BJ (cell line): ENCODE measurements at regions not wholly inside any gene's neighbourhood (a gene's known extent, or its start where the extent isn't known, plus 50 kb on each side); places are given as distances from the start of the nearest gene placed in this dataset.

Experiments used
- CTCF ChIA-PET: fragments of 350-600 bp; formaldehyde crosslinking; extraction: SDS; loops from one replicate; lab custom pipeline; 2021; ENCODE audit warnings: antibody characterized with exemption, inconsistent platforms; lab: Yijun Ruan, JAX
- POLR2A ChIA-PET: fragments of 300-600 bp; sonication (Branson Sonifier 250); formaldehyde crosslinking; extraction: SDS; loops from one replicate; lab custom pipeline; 2021; ENCODE audit warnings: antibody characterized with exemption; lab: Charles Lee
- DNase-seq: peaks from one replicate; pipeline ENCODE4 v3.0.0-alpha.2; 2011; ENCODE audit warnings: low read depth
- H3K27me3 ChIP-seq: 2 replicates; pipeline ENCODE4 v1.6.0; 2011; ENCODE audit warnings: low read length; ENCODE audit not compliant: control insufficient read depth, insufficient read depth
- H3K36me3 ChIP-seq: 2 replicates; pipeline ENCODE4 v1.5.1; 2011; ENCODE audit warnings: low read length; ENCODE audit not compliant: control insufficient read depth, insufficient read depth
- H3K4me3 ChIP-seq: 2 replicates; pipeline ENCODE4 v1.5.1; 2011; ENCODE audit warnings: low read depth, mild to moderate bottlenecking, control low read depth, low read length
- TF ChIP-seq, protein P1 (sequence below): IDR thresholded peaks from 2 replicates; pipeline ENCODE4 v1.5.1; 2011; ENCODE audit warnings: low read depth, mild to moderate bottlenecking, control low read depth, inconsistent platforms, low read length, moderate library complexity; ENCODE audit not compliant: insufficient read depth

DNA sequence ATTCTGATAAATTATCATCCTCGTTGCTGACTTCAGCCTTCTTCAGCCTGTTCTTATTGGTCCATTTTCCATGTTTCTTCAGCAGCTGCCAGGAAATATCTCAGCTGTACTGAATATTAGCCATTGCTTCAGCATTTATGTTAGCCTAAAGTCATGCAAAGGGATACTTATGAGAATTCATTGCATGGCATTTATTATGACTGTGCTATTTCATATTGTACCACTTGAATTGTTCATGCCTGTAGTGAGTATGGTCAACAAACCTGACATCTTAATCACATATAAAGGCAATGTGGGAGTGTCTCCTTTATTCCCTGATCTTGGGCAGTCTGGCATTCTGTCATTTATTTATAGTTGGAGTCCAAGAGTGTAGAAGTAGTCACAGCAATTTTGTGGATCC, 193.4 kb upstream of the SLC35B3 start:
- H3K27me3 ChIP-seq, result no peaks in the 10 kb centered on the region
- CTCF ChIA-PET, result no interaction called here
- TF ChIP-seq, protein P1, sequence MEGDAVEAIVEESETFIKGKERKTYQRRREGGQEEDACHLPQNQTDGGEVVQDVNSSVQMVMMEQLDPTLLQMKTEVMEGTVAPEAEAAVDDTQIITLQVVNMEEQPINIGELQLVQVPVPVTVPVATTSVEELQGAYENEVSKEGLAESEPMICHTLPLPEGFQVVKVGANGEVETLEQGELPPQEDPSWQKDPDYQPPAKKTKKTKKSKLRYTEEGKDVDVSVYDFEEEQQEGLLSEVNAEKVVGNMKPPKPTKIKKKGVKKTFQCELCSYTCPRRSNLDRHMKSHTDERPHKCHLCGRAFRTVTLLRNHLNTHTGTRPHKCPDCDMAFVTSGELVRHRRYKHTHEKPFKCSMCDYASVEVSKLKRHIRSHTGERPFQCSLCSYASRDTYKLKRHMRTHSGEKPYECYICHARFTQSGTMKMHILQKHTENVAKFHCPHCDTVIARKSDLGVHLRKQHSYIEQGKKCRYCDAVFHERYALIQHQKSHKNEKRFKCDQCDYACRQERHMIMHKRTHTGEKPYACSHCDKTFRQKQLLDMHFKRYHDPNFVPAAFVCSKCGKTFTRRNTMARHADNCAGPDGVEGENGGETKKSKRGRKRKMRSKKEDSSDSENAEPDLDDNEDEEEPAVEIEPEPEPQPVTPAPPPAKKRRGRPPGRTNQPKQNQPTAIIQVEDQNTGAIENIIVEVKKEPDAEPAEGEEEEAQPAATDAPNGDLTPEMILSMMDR, result no peak

DNA sequence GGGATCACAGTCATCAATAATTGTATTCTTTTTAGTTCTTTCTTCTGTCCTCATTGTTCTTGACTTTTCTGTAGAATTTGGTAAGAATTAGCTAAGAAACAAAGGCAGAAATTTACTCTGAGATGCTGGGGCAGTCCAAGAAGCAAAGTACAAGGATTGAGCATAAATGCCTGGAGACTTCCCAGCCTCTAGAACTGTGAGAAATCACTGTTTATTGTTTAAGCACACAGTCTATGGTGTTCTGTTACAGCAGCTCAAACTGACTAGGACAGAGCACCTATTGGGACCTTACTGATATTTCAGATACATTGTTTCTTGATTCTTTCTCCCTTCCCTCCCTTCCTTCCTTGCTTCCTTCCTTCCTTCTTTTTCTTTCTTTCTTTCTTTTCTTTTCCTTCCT, 192.7 kb upstream of the SLC35B3 start:
- H3K27me3 ChIP-seq, result no peaks in the 10 kb centered on the region
- H3K4me3 ChIP-seq, result no peak overlapping the region
- CTCF ChIA-PET, result no interaction called here
- TF ChIP-seq, protein P1, result no peak
- DNase-seq, result no peak
- POLR2A ChIA-PET, result no interaction called here
- H3K36me3 ChIP-seq, result no peaks in the 10 kb centered on the region

More for the DNA sequence above, 193.4 kb upstream of the SLC35B3 start:
- no peak for DNase-seq
- POLR2A ChIA-PET, result no interaction called here
- Histone ChIP-seq H3K36me3 (no peaks in the 10 kb centered on the region), H3K4me3 (no peak overlapping the region)

DNA sequence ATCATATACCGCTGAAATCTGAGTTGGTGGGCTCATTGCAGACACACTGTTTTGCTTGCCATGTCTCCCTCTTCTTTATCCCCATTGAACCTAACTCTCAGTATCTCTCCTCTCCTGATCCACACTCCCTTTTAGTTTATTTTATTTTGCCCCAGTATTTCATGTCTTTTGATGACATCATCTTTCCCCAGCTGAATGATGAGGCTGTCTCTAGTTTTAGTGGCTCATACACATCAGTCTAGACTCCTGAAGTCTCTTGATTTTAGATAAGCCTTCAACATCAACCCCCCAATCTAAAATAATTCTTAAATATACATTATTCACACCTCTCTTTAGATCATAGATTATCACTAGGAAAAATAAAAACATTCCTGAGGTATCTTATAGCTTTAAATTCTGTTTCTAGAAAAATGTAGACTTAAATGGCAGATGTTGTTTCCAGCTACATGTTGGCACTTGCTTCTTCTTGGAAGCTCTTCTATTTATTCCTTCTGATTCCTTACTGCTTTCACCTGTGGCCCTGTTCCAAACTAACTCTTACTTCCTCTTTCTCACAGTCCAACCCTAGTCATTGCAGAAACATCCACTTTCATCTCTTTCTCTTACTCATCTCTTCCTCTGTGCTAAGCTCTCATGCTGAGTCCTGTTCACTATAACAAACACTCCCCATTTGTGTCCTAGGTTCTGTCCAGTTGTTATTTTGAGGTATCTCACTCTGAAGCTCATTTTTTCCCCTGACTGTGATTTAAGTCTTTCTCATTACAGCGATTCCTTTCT, 191.9 kb upstream of the SLC35B3 start:
- Histone ChIP-seq H3K36me3 (no peaks in the 10 kb centered on the region), H3K4me3 (no peak overlapping the region), H3K27me3 (no peaks in the 10 kb centered on the region)
- ChIA-PET CTCF (no interaction called here), POLR2A (no interaction called here)
- TF ChIP-seq, protein P1, result no peak
- peak; percentile 6 for DNase-seq

DNA sequence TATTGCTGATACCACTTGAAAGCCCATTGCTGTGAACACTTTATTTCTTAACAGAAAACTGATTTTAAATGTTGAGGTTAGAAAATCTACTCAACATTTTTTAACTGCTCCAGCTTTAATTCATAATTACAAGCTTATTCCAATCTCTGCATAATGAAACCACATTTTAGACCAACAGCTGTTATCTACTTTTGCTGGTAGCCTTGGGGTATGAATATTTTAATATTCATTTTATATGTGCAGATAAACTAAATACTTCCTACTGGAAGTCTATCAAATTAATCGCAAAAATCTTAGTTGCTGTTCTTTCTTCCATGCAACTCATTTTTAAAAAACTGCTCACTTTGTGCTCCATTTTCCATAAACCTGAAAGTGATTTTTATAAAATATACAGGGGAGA, 189.3 kb upstream of the SLC35B3 start:
- no peaks in the 10 kb centered on the region for H3K27me3 ChIP-seq
- POLR2A ChIA-PET, result no interaction called here
- TF ChIP-seq, protein P1, result no peak
- H3K4me3 ChIP-seq, result no peak overlapping the region
- H3K36me3 ChIP-seq, result no peaks in the 10 kb centered on the region
- CTCF ChIA-PET, result no interaction called here
- no peak for DNase-seq

DNA sequence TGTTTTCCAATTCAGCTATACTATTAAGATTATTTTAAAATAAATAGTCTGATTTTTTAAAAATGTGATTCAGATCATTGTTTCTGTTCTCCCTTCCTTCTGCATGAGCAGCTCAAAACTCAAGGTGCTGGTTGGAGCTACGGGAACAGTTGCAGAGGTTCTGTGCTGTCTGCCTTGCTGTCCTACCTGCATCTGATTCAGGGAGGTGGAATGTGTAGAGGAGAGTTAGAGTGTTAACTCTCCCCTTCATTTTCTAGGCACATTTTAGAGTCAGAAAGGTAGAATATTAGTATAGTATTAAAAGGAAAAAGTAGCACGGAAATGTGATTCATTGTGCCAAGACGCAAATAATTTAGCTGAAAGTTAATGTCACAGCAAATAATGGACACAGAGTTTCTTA, 188.1 kb upstream of the SLC35B3 start:
- H3K36me3 ChIP-seq, result no peaks in the 10 kb centered on the region
- ChIA-PET CTCF (no interaction called here), POLR2A (no interaction called here)
- TF ChIP-seq, protein P1, result no peak
- H3K27me3 ChIP-seq, result no peaks in the 10 kb centered on the region
- no peak overlapping the region for H3K4me3 ChIP-seq
- DNase-seq, result no peak
